ENCODE measurements at regions not wholly inside any gene's neighbourhood (a gene's known extent, or its start where the extent isn't known, plus 50 kb on each side); places are given as distances from the start of the nearest gene placed in this dataset.
A peak's percentile ranks its signal among the peaks of the same experiment; 100 is the strongest.

DNA sequence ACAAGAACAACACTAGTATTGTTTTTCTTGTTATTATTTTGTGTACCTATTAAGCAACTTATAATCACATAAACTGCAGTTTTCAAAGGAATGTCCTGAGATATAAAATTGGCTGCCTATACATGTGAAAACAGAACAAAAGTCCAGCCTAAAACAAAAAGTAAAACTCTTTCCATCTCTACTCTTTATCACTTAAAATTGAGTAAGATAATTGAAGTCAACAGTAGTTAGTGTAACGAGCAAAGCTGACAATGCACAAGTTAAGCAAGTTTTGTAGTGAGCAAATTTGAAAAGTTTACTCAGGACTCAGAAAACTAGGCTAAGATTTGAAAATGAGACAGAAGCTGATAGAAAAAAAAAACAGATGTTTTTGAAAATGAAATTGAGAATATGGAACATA is 941.4 kb upstream of the MAN1A1 start:
- Mint-ChIP-seq H3K27ac (no peak overlapping the region), H3K4me1 (no peaks in the 10 kb centered on the region), H3K36me3 (ENCODE audit: low read depth) (no peaks in the 10 kb centered on the region), H3K4me3 (no peak overlapping the region), H3K9me3 (peaks cover 6% of the 10 kb centered on the region), H3K27me3 (no peaks in the 10 kb centered on the region)
- ATAC-seq (ENCODE audit: low read depth): no peak
- ChIA-PET POLR2A (no interaction called here), CTCF (no interaction called here)
- intact Hi-C loops (cut with micrococcal nuclease): no loop called here
- no peak for DNase-seq
- TF ChIP-seq, protein P1, sequence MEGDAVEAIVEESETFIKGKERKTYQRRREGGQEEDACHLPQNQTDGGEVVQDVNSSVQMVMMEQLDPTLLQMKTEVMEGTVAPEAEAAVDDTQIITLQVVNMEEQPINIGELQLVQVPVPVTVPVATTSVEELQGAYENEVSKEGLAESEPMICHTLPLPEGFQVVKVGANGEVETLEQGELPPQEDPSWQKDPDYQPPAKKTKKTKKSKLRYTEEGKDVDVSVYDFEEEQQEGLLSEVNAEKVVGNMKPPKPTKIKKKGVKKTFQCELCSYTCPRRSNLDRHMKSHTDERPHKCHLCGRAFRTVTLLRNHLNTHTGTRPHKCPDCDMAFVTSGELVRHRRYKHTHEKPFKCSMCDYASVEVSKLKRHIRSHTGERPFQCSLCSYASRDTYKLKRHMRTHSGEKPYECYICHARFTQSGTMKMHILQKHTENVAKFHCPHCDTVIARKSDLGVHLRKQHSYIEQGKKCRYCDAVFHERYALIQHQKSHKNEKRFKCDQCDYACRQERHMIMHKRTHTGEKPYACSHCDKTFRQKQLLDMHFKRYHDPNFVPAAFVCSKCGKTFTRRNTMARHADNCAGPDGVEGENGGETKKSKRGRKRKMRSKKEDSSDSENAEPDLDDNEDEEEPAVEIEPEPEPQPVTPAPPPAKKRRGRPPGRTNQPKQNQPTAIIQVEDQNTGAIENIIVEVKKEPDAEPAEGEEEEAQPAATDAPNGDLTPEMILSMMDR (IDR thresholded peaks at IDR 0.05): no peak

GRCh38 chr6:120282005-120282404 is 932.4 kb upstream of the MAN1A1 start:
- CTCF ChIA-PET: no interaction called here
- ATAC-seq (ENCODE audit: low read depth) (no peak), DNase-seq (no peak)
- no peak overlapping the region for H3K27ac Mint-ChIP-seq
- TF ChIP-seq, protein P1 (IDR thresholded peaks at IDR 0.05): no peak
- intact Hi-C loops (cut with micrococcal nuclease): no loop called here
- POLR2A ChIA-PET: no interaction called here
- H3K4me3 Mint-ChIP-seq: no peak overlapping the region
- no peaks in the 10 kb centered on the region for H3K4me1 Mint-ChIP-seq
- no peaks in the 10 kb centered on the region for H3K27me3 Mint-ChIP-seq
- H3K9me3 Mint-ChIP-seq: no peaks in the 10 kb centered on the region
- no peaks in the 10 kb centered on the region for H3K36me3 Mint-ChIP-seq (ENCODE audit: low read depth)

DNA sequence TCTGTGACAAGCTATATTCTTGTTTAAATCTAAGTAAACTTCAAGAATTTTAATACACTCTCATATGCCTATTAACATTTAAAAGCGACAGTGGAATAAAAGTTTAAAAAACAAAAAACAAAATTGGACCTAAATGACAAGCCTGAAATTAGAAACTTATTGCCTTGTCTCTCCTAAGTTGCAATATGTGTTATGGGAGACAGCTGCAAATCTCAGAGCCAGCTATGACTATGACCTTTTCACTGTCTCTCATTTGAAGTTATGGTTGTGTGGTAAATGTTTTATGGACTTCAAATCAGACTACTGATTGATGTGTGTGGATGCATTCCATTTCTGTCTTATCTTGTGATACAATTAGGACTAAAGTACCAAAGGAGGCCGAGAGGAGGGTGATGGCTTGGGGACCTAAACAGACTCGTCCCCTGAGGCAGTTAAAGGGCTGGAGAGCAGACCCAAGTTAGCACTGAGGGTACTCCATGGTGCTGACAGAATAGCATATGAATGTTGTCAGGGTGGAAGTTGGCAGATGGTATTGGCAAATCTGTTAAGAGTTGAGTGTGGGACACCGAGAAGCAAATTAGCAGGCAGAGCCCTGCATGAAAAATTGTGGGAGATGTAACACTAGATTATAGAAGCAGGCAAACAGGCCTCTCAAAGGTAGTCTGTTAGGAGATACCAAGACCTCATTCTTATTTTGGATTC is 930.1 kb upstream of the MAN1A1 start:
- ATAC-seq (ENCODE audit: low read depth) (no peak), DNase-seq (no peak)
- H3K27me3 Mint-ChIP-seq: no peaks in the 10 kb centered on the region
- no peak overlapping the region for H3K4me3 Mint-ChIP-seq
- intact Hi-C loops (cut with micrococcal nuclease): no loop called here
- H3K9me3 Mint-ChIP-seq: no peaks in the 10 kb centered on the region
- H3K27ac Mint-ChIP-seq: no peak overlapping the region
- ChIA-PET CTCF (no interaction called here), POLR2A (no interaction called here)
- peaks cover 10% of the 10 kb centered on the region for H3K4me1 Mint-ChIP-seq
- H3K36me3 Mint-ChIP-seq (ENCODE audit: low read depth): no peaks in the 10 kb centered on the region
- TF ChIP-seq, protein P1 (IDR thresholded peaks at IDR 0.05): no peak

- ATAC-seq (ENCODE audit: low read depth) (no peak), DNase-seq (no peak)
- no peaks in the 10 kb centered on the region for H3K9me3 Mint-ChIP-seq
- ChIA-PET POLR2A (no interaction called here), CTCF (no interaction called here)
- H3K36me3 Mint-ChIP-seq (ENCODE audit: low read depth): no peaks in the 10 kb centered on the region
- TF ChIP-seq, protein P1 (IDR thresholded peaks at IDR 0.05): no peak
- no peak overlapping the region for H3K4me3 Mint-ChIP-seq
- H3K27ac Mint-ChIP-seq: no peak overlapping the region
- no peaks in the 10 kb centered on the region for H3K27me3 Mint-ChIP-seq
- peaks cover 17% of the 10 kb centered on the region for H3K4me1 Mint-ChIP-seq
- intact Hi-C loops (cut with micrococcal nuclease): no loop called here
These were observed 929.3 kb upstream of the MAN1A1 start for GRCh38 chr6:120278689-120279396.

DNA sequence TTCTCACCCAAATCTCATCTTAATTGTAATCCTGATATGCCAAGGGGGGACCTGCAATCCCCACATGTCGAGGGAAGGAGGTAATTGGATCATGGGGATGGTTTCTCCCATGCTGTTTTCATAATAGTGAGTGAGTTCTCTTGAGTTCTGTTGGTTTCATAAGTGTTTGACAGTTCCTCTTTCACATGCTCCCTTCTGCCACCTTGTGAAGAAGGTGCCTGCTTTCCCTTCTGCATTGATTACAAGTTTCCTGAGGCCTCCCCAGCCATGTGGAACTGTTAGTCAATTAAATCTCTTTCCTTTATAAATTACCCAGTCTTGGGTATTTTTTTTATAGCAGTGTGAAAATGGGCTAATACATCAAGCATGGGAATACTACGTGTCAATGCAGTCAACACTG is 925.0 kb upstream of the MAN1A1 start:
- no peaks in the 10 kb centered on the region for H3K36me3 Mint-ChIP-seq (ENCODE audit: low read depth)
- ChIA-PET CTCF (no interaction called here), POLR2A (no interaction called here)
- no peak overlapping the region for H3K4me3 Mint-ChIP-seq
- intact Hi-C loops (cut with micrococcal nuclease): loop anchor here (2.0 to 5.0 kb wide), 2 partner anchors 532 to 942 kb away; no protein-coding TSS in a partner anchor
- no peak for DNase-seq
- no peaks in the 10 kb centered on the region for H3K27me3 Mint-ChIP-seq
- TF ChIP-seq, protein P1 (IDR thresholded peaks at IDR 0.05): no peak
- peaks cover 19% of the 10 kb centered on the region for H3K4me1 Mint-ChIP-seq
- peak overlapping the region; percentile 75 for H3K27ac Mint-ChIP-seq
- ATAC-seq (ENCODE audit: low read depth): peak; percentile 34
- H3K9me3 Mint-ChIP-seq: peaks cover 2% of the 10 kb centered on the region
